ENCODE measurements at regions not wholly inside any gene's neighbourhood (a gene's known extent, or its start where the extent isn't known, plus 50 kb on each side); places are given as distances from the start of the nearest gene placed in this dataset.

DNA sequence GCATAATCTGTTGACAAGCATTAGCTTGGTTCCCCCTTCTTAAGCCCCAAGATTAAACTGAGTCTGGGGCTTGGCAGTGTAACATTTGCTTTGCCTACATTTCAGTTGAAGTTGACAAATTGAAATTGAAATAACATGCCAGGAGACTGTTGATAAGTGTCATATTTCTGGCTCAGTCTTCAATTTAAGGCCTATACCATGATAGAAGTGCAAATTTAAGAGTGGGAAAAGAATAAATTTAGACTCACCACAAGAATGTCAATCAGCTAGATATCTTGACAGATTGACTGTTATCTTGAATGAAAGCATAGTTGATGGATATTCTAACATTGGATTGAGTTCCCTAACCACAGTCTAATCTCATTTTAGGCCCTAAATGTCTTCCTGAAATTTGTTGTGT is 117.6 kb downstream of the MAGEB17 start:
- TF ChIP-seq, protein P1, sequence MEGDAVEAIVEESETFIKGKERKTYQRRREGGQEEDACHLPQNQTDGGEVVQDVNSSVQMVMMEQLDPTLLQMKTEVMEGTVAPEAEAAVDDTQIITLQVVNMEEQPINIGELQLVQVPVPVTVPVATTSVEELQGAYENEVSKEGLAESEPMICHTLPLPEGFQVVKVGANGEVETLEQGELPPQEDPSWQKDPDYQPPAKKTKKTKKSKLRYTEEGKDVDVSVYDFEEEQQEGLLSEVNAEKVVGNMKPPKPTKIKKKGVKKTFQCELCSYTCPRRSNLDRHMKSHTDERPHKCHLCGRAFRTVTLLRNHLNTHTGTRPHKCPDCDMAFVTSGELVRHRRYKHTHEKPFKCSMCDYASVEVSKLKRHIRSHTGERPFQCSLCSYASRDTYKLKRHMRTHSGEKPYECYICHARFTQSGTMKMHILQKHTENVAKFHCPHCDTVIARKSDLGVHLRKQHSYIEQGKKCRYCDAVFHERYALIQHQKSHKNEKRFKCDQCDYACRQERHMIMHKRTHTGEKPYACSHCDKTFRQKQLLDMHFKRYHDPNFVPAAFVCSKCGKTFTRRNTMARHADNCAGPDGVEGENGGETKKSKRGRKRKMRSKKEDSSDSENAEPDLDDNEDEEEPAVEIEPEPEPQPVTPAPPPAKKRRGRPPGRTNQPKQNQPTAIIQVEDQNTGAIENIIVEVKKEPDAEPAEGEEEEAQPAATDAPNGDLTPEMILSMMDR (IDR thresholded peaks at IDR 0.05), result no peak
- TF ChIP-seq POLR2A (IDR thresholded peaks at IDR 0.05), result no peak

Data from heart left ventricle (tissue), 13 donors.